ENCODE measurements at regions not wholly inside any gene's neighbourhood (a gene's known extent, or its start where the extent isn't known, plus 50 kb on each side); places are given as distances from the start of the nearest gene placed in this dataset.
A peak's percentile ranks its signal among the peaks of the same experiment; 100 is the strongest.

- in situ Hi-C loops (cut with HindIII; ENCODE audit: low sequenced_read_pairs) = no loop called here
- no peak for DNase-seq (ENCODE audit: low spot score)
These were observed 296.7 kb downstream of the FBXW7 start for GRCh38 chr4:152239216-152239615.

- no peak for DNase-seq (ENCODE audit: low spot score)
- in situ Hi-C loops (cut with HindIII; ENCODE audit: low sequenced_read_pairs) = no loop called here
These were observed 299.3 kb downstream of the FBXW7 start for GRCh38 chr4:152236519-152237056.

- in situ Hi-C loops (cut with HindIII; ENCODE audit: low sequenced_read_pairs) = no loop called here
- DNase-seq (ENCODE audit: low spot score) = no peak
These were observed 300.2 kb downstream of the FBXW7 start for GRCh38 chr4:152235718-152236117.

GRCh38 chr4:152234571-152234970, 301.3 kb downstream of the FBXW7 start:
- no peak for DNase-seq (ENCODE audit: low spot score)
- in situ Hi-C loops (cut with HindIII; ENCODE audit: low sequenced_read_pairs) = no loop called here

GRCh38 chr4:152232271-152232670, 303.6 kb downstream of the FBXW7 start:
- peak; percentile 51 for DNase-seq (ENCODE audit: low spot score)

GRCh38 chr4:152229782-152230289, 306.1 kb downstream of the FBXW7 start:
- DNase-seq (ENCODE audit: low spot score) = peak; percentile 15
- in situ Hi-C loops (cut with HindIII; ENCODE audit: low sequenced_read_pairs) = no loop called here

More at GRCh38 chr4:152232271-152232670, 303.6 kb downstream of the FBXW7 start:
- in situ Hi-C loops (cut with HindIII; ENCODE audit: low sequenced_read_pairs) = no loop called here

- DNase-seq (ENCODE audit: low spot score) = no peak
- in situ Hi-C loops (cut with HindIII; ENCODE audit: low sequenced_read_pairs) = no loop called here
These were observed 310.2 kb downstream of the FBXW7 start for GRCh38 chr4:152225680-152226079.

- no peak for DNase-seq (ENCODE audit: low spot score)
- in situ Hi-C loops (cut with HindIII; ENCODE audit: low sequenced_read_pairs) = no loop called here
These were observed 311.0 kb downstream of the FBXW7 start for GRCh38 chr4:152224721-152225420.

- in situ Hi-C loops (cut with HindIII; ENCODE audit: low sequenced_read_pairs) = no loop called here
- DNase-seq (ENCODE audit: low spot score) = no peak
These were observed 311.7 kb downstream of the FBXW7 start for GRCh38 chr4:152224223-152224622.

GRCh38 chr4:152223600-152223999, 312.3 kb downstream of the FBXW7 start:
- in situ Hi-C loops (cut with HindIII; ENCODE audit: low sequenced_read_pairs) = no loop called here

GRCh38 chr4:152221816-152222516, 313.9 kb downstream of the FBXW7 start:
- in situ Hi-C loops (cut with HindIII; ENCODE audit: low sequenced_read_pairs) = no loop called here
- no peak for DNase-seq (ENCODE audit: low spot score)

More at GRCh38 chr4:152223600-152223999, 312.3 kb downstream of the FBXW7 start:
- no peak for DNase-seq (ENCODE audit: low spot score)

GRCh38 chr4:152220201-152220666, 315.7 kb downstream of the FBXW7 start:
- DNase-seq (ENCODE audit: low spot score) = no peak
- in situ Hi-C loops (cut with HindIII; ENCODE audit: low sequenced_read_pairs) = no loop called here

- in situ Hi-C loops (cut with HindIII; ENCODE audit: low sequenced_read_pairs) = no loop called here
- no peak for DNase-seq (ENCODE audit: low spot score)
These were observed 317.3 kb downstream of the FBXW7 start for GRCh38 chr4:152218576-152218975.

GRCh38 chr4:152217896-152218295, 318.0 kb downstream of the FBXW7 start:
- DNase-seq (ENCODE audit: low spot score) = no peak
- in situ Hi-C loops (cut with HindIII; ENCODE audit: low sequenced_read_pairs) = no loop called here

- in situ Hi-C loops (cut with HindIII; ENCODE audit: low sequenced_read_pairs) = no loop called here
- no peak for DNase-seq (ENCODE audit: low spot score)
These were observed 323.8 kb downstream of the FBXW7 start for GRCh38 chr4:152211936-152212653.

- no peak for DNase-seq (ENCODE audit: low spot score)
- in situ Hi-C loops (cut with HindIII; ENCODE audit: low sequenced_read_pairs) = no loop called here
These were observed 326.0 kb downstream of the FBXW7 start for GRCh38 chr4:152209772-152210493.

- in situ Hi-C loops (cut with HindIII; ENCODE audit: low sequenced_read_pairs) = no loop called here
- no peak for DNase-seq (ENCODE audit: low spot score)
These were observed 328.5 kb downstream of the FBXW7 start for GRCh38 chr4:152207378-152207720.

- in situ Hi-C loops (cut with HindIII; ENCODE audit: low sequenced_read_pairs) = no loop called here
These were observed 329.1 kb downstream of the FBXW7 start for GRCh38 chr4:152206646-152207377.

More at GRCh38 chr4:152206646-152207377, 329.1 kb downstream of the FBXW7 start:
- no peak for DNase-seq (ENCODE audit: low spot score)
